ENCODE measurements at regions not wholly inside any gene's neighbourhood (a gene's known extent, or its start where the extent isn't known, plus 50 kb on each side); places are given as distances from the start of the nearest gene placed in this dataset.

DNA sequence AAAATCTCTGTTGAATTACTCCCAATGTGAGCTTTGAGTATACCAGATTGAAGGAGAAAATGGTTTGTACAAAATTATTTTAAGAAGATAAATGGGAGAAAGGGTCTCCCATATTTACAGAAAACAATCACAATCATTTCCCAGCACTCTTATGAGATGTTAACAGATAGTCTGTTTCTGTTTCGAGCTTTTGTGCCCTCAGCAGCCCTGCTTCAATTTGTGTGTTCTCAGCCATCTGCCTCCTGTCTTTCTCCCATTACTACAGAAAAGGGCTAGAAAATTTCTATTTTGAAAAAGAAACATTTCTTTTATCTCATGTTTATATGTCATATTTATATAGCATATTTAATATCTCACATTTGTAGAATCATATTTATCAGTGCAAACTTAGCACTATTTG lies 498.4 kb downstream of the TTLL7 start:
- TF ChIP-seq, protein P1, sequence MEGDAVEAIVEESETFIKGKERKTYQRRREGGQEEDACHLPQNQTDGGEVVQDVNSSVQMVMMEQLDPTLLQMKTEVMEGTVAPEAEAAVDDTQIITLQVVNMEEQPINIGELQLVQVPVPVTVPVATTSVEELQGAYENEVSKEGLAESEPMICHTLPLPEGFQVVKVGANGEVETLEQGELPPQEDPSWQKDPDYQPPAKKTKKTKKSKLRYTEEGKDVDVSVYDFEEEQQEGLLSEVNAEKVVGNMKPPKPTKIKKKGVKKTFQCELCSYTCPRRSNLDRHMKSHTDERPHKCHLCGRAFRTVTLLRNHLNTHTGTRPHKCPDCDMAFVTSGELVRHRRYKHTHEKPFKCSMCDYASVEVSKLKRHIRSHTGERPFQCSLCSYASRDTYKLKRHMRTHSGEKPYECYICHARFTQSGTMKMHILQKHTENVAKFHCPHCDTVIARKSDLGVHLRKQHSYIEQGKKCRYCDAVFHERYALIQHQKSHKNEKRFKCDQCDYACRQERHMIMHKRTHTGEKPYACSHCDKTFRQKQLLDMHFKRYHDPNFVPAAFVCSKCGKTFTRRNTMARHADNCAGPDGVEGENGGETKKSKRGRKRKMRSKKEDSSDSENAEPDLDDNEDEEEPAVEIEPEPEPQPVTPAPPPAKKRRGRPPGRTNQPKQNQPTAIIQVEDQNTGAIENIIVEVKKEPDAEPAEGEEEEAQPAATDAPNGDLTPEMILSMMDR (IDR thresholded peaks at IDR 0.05): no peak
- TF ChIP-seq POLR2A (IDR thresholded peaks at IDR 0.05): no peak

Data from adrenal gland (tissue), 5 donors.